Tibial artery (tissue), 4 donors: ENCODE measurements at regions not wholly inside any gene's neighbourhood (a gene's known extent, or its start where the extent isn't known, plus 50 kb on each side); places are given as distances from the start of the nearest gene placed in this dataset.
"Not testable (repeated sequence)": the region's sequence is repeated elsewhere in the genome, so short reads cannot be mapped to it uniquely, and the experiment has no call there.

Experiments used
- DNase-seq, 2 donors: peaks; one replicate each; pipeline ENCODE4 v3.0.0-alpha.2; 2019
- H3K27ac ChIP-seq, 2 donors: fragments of 200-600 bp; sonication (generic) in 1 of 2; 1 replicate in 1 of 2; 2 replicates in 1 of 2; pipeline ENCODE4 v1.5.1; 2018 to 2019; ENCODE audit warnings: mild to moderate bottlenecking in 1 of 2
- H3K27me3 ChIP-seq, 2 donors: fragments of 200-600 bp; sonication (generic) in 1 of 2; one replicate each; pipeline versions ENCODE4 v1.5.1 to v1.6.0; 2016 to 2019
- H3K36me3 ChIP-seq, 3 donors: fragments of 200-600 bp; sonication (generic) in 2 of 3; one replicate each; pipeline ENCODE4 v1.5.1; 2016 to 2019; ENCODE audit warnings: mild to moderate bottlenecking in 2 of 3
- H3K4me1 ChIP-seq, 4 donors: fragments of 200-600 bp; sonication (generic) in 2 of 4; 1 replicate in 3 of 4; 2 replicates in 1 of 4; pipeline ENCODE4 v1.5.1; 2016 to 2019
- H3K4me3 ChIP-seq, 2 donors: fragments of 200-600 bp; sonication (generic) in 1 of 2; 1 replicate in 1 of 2; 2 replicates in 1 of 2; pipeline ENCODE4 v1.5.1; 2018 to 2019; ENCODE audit warnings: mild to moderate bottlenecking in 2 of 2
- H3K9me3 ChIP-seq, 3 donors: fragments of 200-600 bp; sonication (generic) in 1 of 3; one replicate each; pipeline ENCODE4 v1.5.1; 2016 to 2019
- CTCF ChIP-seq, 2 experiments: fragments of 200-600 bp in 1 of 2; fragments of 450-650 bp in 1 of 2; IDR thresholded peaks; one replicate each; pipeline ENCODE4 v1.5.1; 2017 to 2019; ENCODE audit warnings: antibody characterized with exemption in 2 of 2, mild to moderate bottlenecking in 1 of 2, moderate library complexity in 1 of 2
- intact Hi-C: fragments of 100-400 bp; cut with DNase I; formaldehyde crosslinking; loops from one replicate; pipeline ENCODE4 v1.15.0; 2023; ENCODE audit warnings: low total_unique reads

- Histone ChIP-seq H3K27ac (no peak overlapping the region), H3K4me3 (no peak overlapping the region), H3K27me3 (no peaks in the 10 kb centered on the region), H3K36me3 (no peaks in the 10 kb centered on the region), H3K4me1 (peaks cover 0 to 4% (median 3%) of the 10 kb centered on the region in 4 donors), H3K9me3 (peaks cover 0 to 22% (median 9%) of the 10 kb centered on the region in 3 donors)
- intact Hi-C loops = no loop called here
- no peak for TF ChIP-seq CTCF (IDR thresholded peaks at IDR 0.05)
- no peak for DNase-seq
Measured at GRCh38 chr2:105665480-105665879, 79.2 kb upstream of the NCK2 start.

GRCh38 chr2:105660489-105660888 lies 84.2 kb upstream of the NCK2 start:
- Histone ChIP-seq H3K27me3 (no peaks in the 10 kb centered on the region), H3K36me3 (no peaks in the 10 kb centered on the region), H3K9me3 (peaks cover 0 to 7% (median under 1%) of the 10 kb centered on the region in 3 donors), H3K4me3 (no peak overlapping the region), H3K4me1 (no peaks in the 10 kb centered on the region), H3K27ac (no peak overlapping the region)
- TF ChIP-seq CTCF (IDR thresholded peaks at IDR 0.05) = no peak
- intact Hi-C loops = no loop called here
- DNase-seq = no peak

- intact Hi-C loops, H3K27me3 ChIP-seq, H3K27ac ChIP-seq, DNase-seq, H3K4me1 ChIP-seq, H3K36me3 ChIP-seq, H3K4me3 ChIP-seq, H3K9me3 ChIP-seq: not testable (repeated sequence)
Measured at GRCh38 chr2:105655723-105656606, 88.7 kb upstream of the NCK2 start.

- H3K4me3 ChIP-seq = no peak overlapping the region
- no peak for DNase-seq
- no peaks in the 10 kb centered on the region for H3K27me3 ChIP-seq
- intact Hi-C loops = no loop called here
- H3K4me1 ChIP-seq = no peaks in the 10 kb centered on the region
- H3K36me3 ChIP-seq = no peaks in the 10 kb centered on the region
- no peak for TF ChIP-seq CTCF (IDR thresholded peaks at IDR 0.05)
- no peak overlapping the region for H3K27ac ChIP-seq
- no peaks in the 10 kb centered on the region for H3K9me3 ChIP-seq
Measured at GRCh38 chr2:105655244-105655643, 89.5 kb upstream of the NCK2 start.

- H3K27ac ChIP-seq = no peak overlapping the region
- no peaks in the 10 kb centered on the region for H3K27me3 ChIP-seq
- H3K36me3 ChIP-seq = no peaks in the 10 kb centered on the region
- H3K9me3 ChIP-seq = peaks cover 0 to 4% (median 0%) of the 10 kb centered on the region in 3 donors
- intact Hi-C loops = no loop called here
- no peak overlapping the region for H3K4me3 ChIP-seq
- no peak for TF ChIP-seq CTCF (IDR thresholded peaks at IDR 0.05)
- DNase-seq = no peak
- H3K4me1 ChIP-seq = no peaks in the 10 kb centered on the region
Measured at GRCh38 chr2:105654474-105655004, 90.2 kb upstream of the NCK2 start.

- H3K4me1 ChIP-seq = no peaks in the 10 kb centered on the region
- H3K27me3 ChIP-seq = no peaks in the 10 kb centered on the region
- no peak overlapping the region for H3K4me3 ChIP-seq
- H3K36me3 ChIP-seq = no peaks in the 10 kb centered on the region
- H3K9me3 ChIP-seq = peaks cover 0 to 7% (median 0%) of the 10 kb centered on the region in 3 donors
- intact Hi-C loops = no loop called here
- DNase-seq = no peak
- no peak overlapping the region for H3K27ac ChIP-seq
- TF ChIP-seq CTCF (IDR thresholded peaks at IDR 0.05) = no peak
Measured at GRCh38 chr2:105653302-105653701, 91.4 kb upstream of the NCK2 start.
